Activated CD4-positive, alpha-beta T cell treated with anti-CD3 and anti-CD28 coated beads for 4 hours (primary cell): ENCODE measurements at regions not wholly inside any gene's neighbourhood (a gene's known extent, or its start where the extent isn't known, plus 50 kb on each side); places are given as distances from the start of the nearest gene placed in this dataset.
"Not testable (repeated sequence)": the region's sequence is repeated elsewhere in the genome, so short reads cannot be mapped to it uniquely, and the experiment has no call there.

Experiments
- DNase-seq, 2 donors: peaks; one replicate each; pipeline ENCODE4 v3.0.0-alpha.2; 2020

GRCh38 chr3:118761291-118761606 is 273.4 kb downstream of the IGSF11 start:
- DNase-seq: no peak

GRCh38 chr3:118765636-118766305 is 268.9 kb downstream of the IGSF11 start:
- DNase-seq: no peak

GRCh38 chr3:118766306-118766669 is 268.4 kb downstream of the IGSF11 start:
- DNase-seq: no peak

- DNase-seq: no peak
Measured at GRCh38 chr3:118772036-118772435, 262.6 kb downstream of the IGSF11 start.

- DNase-seq: no peak
Measured at GRCh38 chr3:118772547-118773011, 262.1 kb downstream of the IGSF11 start.

GRCh38 chr3:118775021-118775420 is 259.6 kb downstream of the IGSF11 start:
- DNase-seq: no peak

GRCh38 chr3:118778201-118778600 is 256.4 kb downstream of the IGSF11 start:
- no peak for DNase-seq

- DNase-seq: no peak
Measured at GRCh38 chr3:118781232-118781631, 253.4 kb downstream of the IGSF11 start.

GRCh38 chr3:118781839-118782238 is 252.8 kb downstream of the IGSF11 start:
- DNase-seq: no peak

- no peak for DNase-seq
Measured at GRCh38 chr3:118782755-118783202, 251.9 kb downstream of the IGSF11 start.

- DNase-seq: no peak
Measured at GRCh38 chr3:118785415-118785814, 249.2 kb downstream of the IGSF11 start.

GRCh38 chr3:118791246-118791645 is 243.4 kb downstream of the IGSF11 start:
- DNase-seq: no peak

- no peak for DNase-seq
Measured at GRCh38 chr3:118792191-118792590, 242.5 kb downstream of the IGSF11 start.

- DNase-seq: no peak
Measured at GRCh38 chr3:118793176-118793575, 241.5 kb downstream of the IGSF11 start.

GRCh38 chr3:118799303-118799702 is 235.3 kb downstream of the IGSF11 start:
- DNase-seq: no peak

- DNase-seq: no peak
Measured at GRCh38 chr3:118801899-118802298, 232.7 kb downstream of the IGSF11 start.

GRCh38 chr3:118802325-118803095 is 232.1 kb downstream of the IGSF11 start:
- DNase-seq: no peak

GRCh38 chr3:118803096-118803476 is 231.6 kb downstream of the IGSF11 start:
- no peak for DNase-seq

GRCh38 chr3:118805007-118805406 is 229.6 kb downstream of the IGSF11 start:
- DNase-seq: no peak

GRCh38 chr3:118806423-118806822 is 228.2 kb downstream of the IGSF11 start:
- DNase-seq: no peak

- DNase-seq: not testable (repeated sequence)
Measured at GRCh38 chr3:118807349-118807748, 227.3 kb downstream of the IGSF11 start.

- DNase-seq: no peak
Measured at GRCh38 chr3:118808723-118809122, 225.9 kb downstream of the IGSF11 start.

GRCh38 chr3:118809696-118810498 is 224.7 kb downstream of the IGSF11 start:
- no peak for DNase-seq
